Endothelial cell of umbilical vein (primary cell): ENCODE measurements at regions not wholly inside any gene's neighbourhood (a gene's known extent, or its start where the extent isn't known, plus 50 kb on each side); places are given as distances from the start of the nearest gene placed in this dataset.

Experiments
- BruUV-seq: library from RNA; stranded (reverse); fragments of 400-500 nt; replicated peaks from 2 replicates; lab custom pipeline; 2021; lab: Mats Ljungman, UMichigan
- CTCF ChIA-PET: fragments of 300-600, 350-600 bp; sonication (Branson Sonifier 250); formaldehyde crosslinking; loops from one replicate; lab custom pipeline; 2021; ENCODE audit warnings: antibody characterized with exemption, inconsistent platforms; lab: Charles Lee
- POLR2A ChIA-PET: fragments of 300-600, 350-600 bp; sonication (Branson Sonifier 250); formaldehyde crosslinking; loops from one replicate; lab custom pipeline; 2021; ENCODE audit warnings: antibody characterized with exemption, inconsistent platforms; lab: Charles Lee
- DNase-seq: peaks from one replicate; pipeline ENCODE4 v3.0.0-alpha.2; 2011; ENCODE audit warnings: low read depth, low spot score
- FAIRE-seq: peaks from 2 replicates; lab custom pipeline; 2011; peaks lifted over from hg19 to GRCh38; lab: Jason Lieb, UNC
- H2AFZ ChIP-seq: 2 replicates; pipeline ENCODE4 v1.6.0; 2012; ENCODE audit warnings: low read depth, low read length, control low read depth, inconsistent platforms
- H3K27ac ChIP-seq: 2 replicates; pipeline ENCODE4 v1.5.1; 2011; ENCODE audit warnings: low read depth, mild to moderate bottlenecking, control low read depth, low read length, moderate library complexity; ENCODE audit not compliant: insufficient read depth
- H3K27me3 ChIP-seq, 2 experiments: 2 replicates each; pipeline versions ENCODE4 v1.6.0 to v1.6.1; 2011; ENCODE audit warnings: low read length in 2 of 2, mixed read lengths in 1 of 2; ENCODE audit not compliant: control insufficient read depth in 2 of 2, insufficient read depth in 2 of 2
- H3K36me3 ChIP-seq, 2 experiments: 2 replicates in 1 of 2; 3 replicates in 1 of 2; pipeline ENCODE4 v1.5.1; 2011; ENCODE audit warnings: low read length in 2 of 2, mild to moderate bottlenecking in 1 of 2, moderate library complexity in 1 of 2; ENCODE audit not compliant: control insufficient read depth in 2 of 2, insufficient read depth in 2 of 2; ENCODE audit errors: extremely low read depth in 1 of 2
- H3K4me1 ChIP-seq: 3 replicates; pipeline ENCODE4 v1.5.1; 2011; ENCODE audit warnings: mild to moderate bottlenecking, low read length; ENCODE audit not compliant: control insufficient read depth, insufficient read depth; ENCODE audit errors: extremely low read depth
- H3K4me2 ChIP-seq: 2 replicates; pipeline ENCODE4 v1.6.1; 2011; ENCODE audit warnings: low read length, control low read depth, mixed read lengths; ENCODE audit not compliant: insufficient read depth
- H3K4me3 ChIP-seq, 3 experiments: fragments of 200-600 bp in 1 of 3; sonication (generic), shearing (Covaris generic) in 1 of 3; replicated peaks in 1 of 3; 2 replicates each; pipeline ENCODE4 v1.5.1; 2011 to 2016; ENCODE audit warnings: control low read depth in 3 of 3, low read length in 3 of 3, mild to moderate bottlenecking in 2 of 3, inconsistent platforms in 1 of 3, low read depth in 1 of 3, moderate library complexity in 1 of 3; ENCODE audit not compliant: insufficient read depth in 1 of 3
- H3K79me2 ChIP-seq: 2 replicates; pipeline ENCODE4 v1.6.0; 2012; ENCODE audit warnings: low read length, inconsistent platforms; ENCODE audit not compliant: control insufficient read depth, insufficient read depth
- H3K9ac ChIP-seq: replicated peaks from 2 replicates; pipeline ENCODE3; 2011; ENCODE audit warnings: low read length, control low read depth; ENCODE audit not compliant: insufficient read depth; ENCODE audit errors: extremely low read depth
- H3K9me1 ChIP-seq: replicated peaks from 3 replicates; pipeline ENCODE4 v1.6.0; 2011; ENCODE audit warnings: mild to moderate bottlenecking, low read length; ENCODE audit not compliant: control insufficient read depth, insufficient read depth; ENCODE audit errors: extremely low read depth
- H3K9me3 ChIP-seq: replicated peaks from 2 replicates; pipeline ENCODE4 v1.5.1; 2012; ENCODE audit warnings: low read length, inconsistent platforms; ENCODE audit not compliant: control insufficient read depth, insufficient read depth
- H4K20me1 ChIP-seq: replicated peaks from 2 replicates; pipeline ENCODE3; 2011; ENCODE audit warnings: mild to moderate bottlenecking, low read length; ENCODE audit not compliant: control insufficient read depth, insufficient read depth; ENCODE audit errors: extremely low read depth
- CTCF ChIP-seq, 2 donors: IDR thresholded peaks; 1 replicate in 1 of 2; 2 replicates in 1 of 2; pipeline ENCODE4 v1.5.1; 2011; ENCODE audit warnings: low read length in 2 of 2, mild to moderate bottlenecking in 2 of 2, moderate library complexity in 2 of 2, control low read depth in 1 of 2, inconsistent platforms in 1 of 2, low read depth in 1 of 2; ENCODE audit not compliant: insufficient read depth in 1 of 2; ENCODE audit errors: extremely low read depth in 1 of 2
- FOS ChIP-seq: IDR thresholded peaks from 2 replicates; pipeline ENCODE4 v1.6.1; 2011; ENCODE audit warnings: mild to moderate bottlenecking, low read length, moderate library complexity, borderline replicate concordance; ENCODE audit not compliant: insufficient read depth
- GATA2 ChIP-seq: IDR thresholded peaks from 2 replicates; pipeline ENCODE4 v1.7.0; 2011; ENCODE audit warnings: low read depth, mild to moderate bottlenecking, moderate library complexity, mixed read lengths, low read length; ENCODE audit not compliant: insufficient read length, insufficient read depth
- JUN ChIP-seq: IDR thresholded peaks from 2 replicates; pipeline ENCODE4 v1.6.1; 2011; ENCODE audit warnings: borderline replicate concordance, low read depth; ENCODE audit not compliant: insufficient read length, insufficient read depth
- MAX ChIP-seq: IDR thresholded peaks from 2 replicates; pipeline ENCODE4 v1.6.1; 2011; ENCODE audit not compliant: insufficient read depth, insufficient read length
- MYC ChIP-seq: IDR thresholded peaks from one replicate; pipeline ENCODE4 v1.6.1; 2011; ENCODE audit warnings: mild to moderate bottlenecking, low read depth, low read length
- POLR2A ChIP-seq: IDR thresholded peaks from 2 replicates; pipeline ENCODE4 v1.6.1; 2012; ENCODE audit warnings: low read depth, mild to moderate bottlenecking, control low read depth, low read length
- POLR2AphosphoS5 ChIP-seq: IDR thresholded peaks from 2 replicates; pipeline ENCODE4 v1.6.1; 2012; ENCODE audit warnings: low read depth, mild to moderate bottlenecking, control low read depth, low read length, moderate library complexity; ENCODE audit not compliant: insufficient read depth
- dilution Hi-C: fragments of 300-500 bp; cut with MboI; formaldehyde crosslinking; loops from one replicate; pipeline ENCODE4 v1.15.0; 2019; ENCODE audit warnings: low sequenced_read_pairs; ENCODE audit not compliant: extremely low pct_ligation_motif_present
- intact Hi-C: fragments of 100-400 bp; cut with micrococcal nuclease; formaldehyde crosslinking; loops from one replicate; pipeline ENCODE4 v1.10.0; 2022

- dilution Hi-C loops = no loop called here
These were observed 53.5 kb upstream of the DUSP10 start for GRCh38 chr1:221795380-221795779.

More at GRCh38 chr1:221795380-221795779, 53.5 kb upstream of the DUSP10 start:
- H2AFZ ChIP-seq = no peak overlapping the region
- BruUV-seq = no TSS peak
- H3K9ac ChIP-seq = no peak overlapping the region
- H3K79me2 ChIP-seq = no peaks in the 10 kb centered on the region
- no peak for FAIRE-seq
- ChIA-PET POLR2A (no interaction called here), CTCF (no interaction called here)
- H4K20me1 ChIP-seq = no peaks in the 10 kb centered on the region
- no peaks in the 10 kb centered on the region for H3K9me3 ChIP-seq
- no peaks in the 10 kb centered on the region for H3K9me1 ChIP-seq
- H3K4me3 ChIP-seq = no peak overlapping the region
- intact Hi-C loops = no loop called here
- H3K36me3 ChIP-seq = no peaks in the 10 kb centered on the region
- no peak for DNase-seq
- no peak overlapping the region for H3K4me2 ChIP-seq
- H3K27me3 ChIP-seq = peaks cover 2 to 3% of the 10 kb centered on the region in 2 experiments
- H3K4me1 ChIP-seq = no peaks in the 10 kb centered on the region
- no peak for TF ChIP-seq CTCF (IDR thresholded peaks at IDR 0.05; ENCODE audit: extremely low read depth in 1 of 2, insufficient read depth in 1 of 2, low read depth in 1 of 2, low read length in 2 of 2)
- no peak for TF ChIP-seq MAX
- TF ChIP-seq FOS = no peak
- no peak for TF ChIP-seq POLR2AphosphoS5
- TF ChIP-seq MYC = no peak
- TF ChIP-seq GATA2 = no peak
- TF ChIP-seq JUN = no peak
- TF ChIP-seq POLR2A = no peak
- H3K27ac ChIP-seq = no peak overlapping the region
